H1 (cell line): ENCODE measurements at regions not wholly inside any gene's neighbourhood (a gene's known extent, or its start where the extent isn't known, plus 50 kb on each side); places are given as distances from the start of the nearest gene placed in this dataset.

Experiments
- CHD2 ChIP-seq: IDR thresholded peaks from 2 replicates; pipeline ENCODE4 v1.6.1; 2012; ENCODE audit warnings: low read length, improper control_type of control experiment
- POU5F1 ChIP-seq: IDR thresholded peaks from 2 replicates; pipeline ENCODE4 v1.6.1; 2011; ENCODE audit warnings: low read depth, mild to moderate bottlenecking, low read length, moderate library complexity
- RAD21 ChIP-seq, 2 experiments: IDR thresholded peaks in 1 of 2; conservative IDR thresholded peaks in 1 of 2; 2 replicates each; pipeline ENCODE4 v1.6.1; 2011; ENCODE audit warnings: low read depth in 2 of 2, low read length in 2 of 2, improper control_type of control experiment in 1 of 2, inconsistent platforms in 1 of 2, mild to moderate bottlenecking in 1 of 2, moderate library complexity in 1 of 2
- RXRA ChIP-seq: IDR thresholded peaks from 2 replicates; pipeline ENCODE4 v1.6.1; 2011; ENCODE audit warnings: low read depth, mild to moderate bottlenecking, low read length, moderate library complexity; ENCODE audit not compliant: insufficient read depth

DNA sequence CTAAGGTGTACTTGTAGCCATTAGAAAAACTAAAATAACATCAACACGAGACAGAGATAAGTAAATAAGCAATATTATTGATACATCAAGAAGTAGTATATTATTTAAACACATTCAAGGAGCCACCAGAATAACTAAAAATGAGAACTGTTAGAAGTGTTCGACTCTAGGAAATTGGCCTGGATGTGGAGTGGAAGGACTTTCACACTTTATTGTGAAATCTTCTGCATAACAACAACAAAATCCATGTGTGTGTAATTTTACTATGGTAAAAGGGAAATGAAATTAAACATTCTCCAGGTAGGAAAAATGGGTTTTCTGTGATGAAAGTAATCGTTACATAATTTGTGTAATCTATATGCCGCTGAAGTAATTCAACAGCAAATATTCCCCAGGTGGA, 96.3 kb upstream of the RNF152 start (continued):
- TF ChIP-seq RXRA, result no peak
- TF ChIP-seq RAD21 (IDR thresholded peaks at IDR 0.05 in 1 of 2, conservative IDR thresholded peaks at IDR 0.05 in 1 of 2; ENCODE audit: low read depth in 2 of 2, low read length in 2 of 2), result no peak
- no peak for TF ChIP-seq CHD2
- TF ChIP-seq POU5F1, result no peak
